Ovary (tissue), 7 donors: ENCODE measurements at regions not wholly inside any gene's neighbourhood (a gene's known extent, or its start where the extent isn't known, plus 50 kb on each side); places are given as distances from the start of the nearest gene placed in this dataset.

Source experiments
- DNase-seq, 5 donors: peaks; one replicate each; pipeline ENCODE4 v3.0.0-alpha.2; 2019 to 2020
- H3K27ac ChIP-seq, 2 donors: fragments of 200-600 bp; one replicate each; pipeline versions ENCODE4 v1.5.1 to v1.8.0; 2019 to 2022
- H3K27me3 ChIP-seq: fragments of 200-600 bp; one replicate; pipeline ENCODE4 v1.8.0; 2022
- H3K36me3 ChIP-seq: fragments of 200-600 bp; sonication (generic); one replicate; pipeline ENCODE4 v1.5.1; 2019
- H3K4me1 ChIP-seq: one replicate; pipeline ENCODE4 v1.8.1; 2013; ENCODE audit warnings: mild to moderate bottlenecking, moderate library complexity; ENCODE audit not compliant: insufficient read depth
- H3K4me3 ChIP-seq: fragments of 200-600 bp; sonication (generic); one replicate; pipeline ENCODE4 v1.5.1; 2017
- H3K9me3 ChIP-seq, 2 donors: fragments of 200-600 bp in 1 of 2; sonication (generic) in 1 of 2; one replicate each; pipeline versions ENCODE4 v1.5.1 to v1.8.1; 2013 to 2019; ENCODE audit warnings: mild to moderate bottlenecking in 1 of 2, moderate library complexity in 1 of 2
- CTCF ChIP-seq, 3 donors: fragments of 450-650 bp in 2 of 3; fragments of 200-600 bp in 1 of 3; IDR thresholded peaks; one replicate each; pipeline versions ENCODE4 v1.5.1 to v1.8.0; 2016 to 2022; ENCODE audit warnings: antibody characterized with exemption in 3 of 3, mild to moderate bottlenecking in 1 of 3
- EP300 ChIP-seq: sonication (generic); formaldehyde crosslinking; IDR thresholded peaks from one replicate; pipeline ENCODE4 v1.6.1; 2017; ENCODE audit warnings: antibody characterized with exemption
- POLR2A ChIP-seq: fragments of 450-650 bp; IDR thresholded peaks from one replicate; pipeline ENCODE4 v1.6.1; 2017; ENCODE audit warnings: antibody characterized with exemption, mild to moderate bottlenecking, moderate library complexity
- WGBS, 3 donors: extraction: QIAGEN DNeasy Blood & Tissue Kit in 1 of 3; methylation state at CpG; one replicate each; pipeline versions ENCODE4 v1.1.5 to v1.1.7; 2013 to 2017; 5-methylcytosine and 5-hydroxymethylcytosine counted together
- intact Hi-C, 4 donors: fragments of 100-400 bp; cut with DNase I; formaldehyde crosslinking; loops; one replicate each; pipeline versions ENCODE4 v1.11.0 to v1.15.1; 2022 to 2023
- donor health status: DM: no; HTN: no; CAD: no; lungs with moderate emphysema.
- donor health status: DM: no; HTN: no; CAD: no.
- donor health status: Bipolar disorder and iron deficiency.
- donor health status: DM: no; HTN: no; CAD: no.
- donor health status: DM: yes; HTN: yes; CAD: no.

- TF ChIP-seq CTCF (IDR thresholded peaks at IDR 0.05) (no peak), POLR2A (no peak), EP300 (no peak)
- H3K4me1 ChIP-seq: no peaks in the 10 kb centered on the region
Observed at GRCh38 chr7:80040752-80041151, 93.9 kb upstream of the GNAI1 start.

DNA sequence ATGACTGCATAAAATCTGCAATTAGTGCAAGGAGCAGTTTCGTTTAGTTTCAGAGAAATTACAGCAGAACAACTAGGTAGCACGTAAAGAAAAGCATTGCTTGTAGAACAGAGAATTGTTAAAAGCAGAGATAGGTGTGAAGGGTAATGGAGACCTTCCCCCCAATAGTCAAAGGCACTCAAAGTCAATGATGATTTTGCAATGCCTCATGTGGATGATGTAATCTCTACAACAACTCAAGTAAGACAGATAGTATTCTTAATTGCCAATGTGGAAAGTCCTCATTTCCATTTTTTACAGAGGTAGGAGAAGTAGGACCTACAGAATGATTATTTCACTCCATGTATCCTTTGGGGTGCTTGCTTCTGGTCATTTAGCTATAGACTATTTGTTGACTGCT lies 94.3 kb upstream of the GNAI1 start:
- Histone ChIP-seq H3K4me3 (no peak overlapping the region), H3K9me3 (no peaks in the 10 kb centered on the region), H3K27ac (no peak overlapping the region), H3K36me3 (no peaks in the 10 kb centered on the region), H3K27me3 (no peaks in the 10 kb centered on the region), H3K4me1 (no peaks in the 10 kb centered on the region)
- intact Hi-C loops: loop anchor here in 1 of 4 donors (10.0 kb wide), 1 partner anchor 746 kb away; no protein-coding TSS in a partner anchor
- TF ChIP-seq POLR2A (no peak), EP300 (no peak), CTCF (IDR thresholded peaks at IDR 0.05) (no peak)
- WGBS, 3 donors: 68 to 86% (median 83%) methylated on average over 2 of the region's 2 CpGs
- DNase-seq: no peak

More at GRCh38 chr7:80040752-80041151, 93.9 kb upstream of the GNAI1 start:
- intact Hi-C loops: loop anchor here in 1 of 4 donors (10.0 kb wide), 1 partner anchor 746 kb away; no protein-coding TSS in a partner anchor
- no peaks in the 10 kb centered on the region for H3K9me3 ChIP-seq
- H3K27ac ChIP-seq: no peak overlapping the region
- DNase-seq: no peak
- no peaks in the 10 kb centered on the region for H3K36me3 ChIP-seq
- no peak overlapping the region for H3K4me3 ChIP-seq
- WGBS, 3 donors: 47 to 77% (median 64%) methylated on average over 3 of the region's 3 CpGs
- no peaks in the 10 kb centered on the region for H3K27me3 ChIP-seq

DNA sequence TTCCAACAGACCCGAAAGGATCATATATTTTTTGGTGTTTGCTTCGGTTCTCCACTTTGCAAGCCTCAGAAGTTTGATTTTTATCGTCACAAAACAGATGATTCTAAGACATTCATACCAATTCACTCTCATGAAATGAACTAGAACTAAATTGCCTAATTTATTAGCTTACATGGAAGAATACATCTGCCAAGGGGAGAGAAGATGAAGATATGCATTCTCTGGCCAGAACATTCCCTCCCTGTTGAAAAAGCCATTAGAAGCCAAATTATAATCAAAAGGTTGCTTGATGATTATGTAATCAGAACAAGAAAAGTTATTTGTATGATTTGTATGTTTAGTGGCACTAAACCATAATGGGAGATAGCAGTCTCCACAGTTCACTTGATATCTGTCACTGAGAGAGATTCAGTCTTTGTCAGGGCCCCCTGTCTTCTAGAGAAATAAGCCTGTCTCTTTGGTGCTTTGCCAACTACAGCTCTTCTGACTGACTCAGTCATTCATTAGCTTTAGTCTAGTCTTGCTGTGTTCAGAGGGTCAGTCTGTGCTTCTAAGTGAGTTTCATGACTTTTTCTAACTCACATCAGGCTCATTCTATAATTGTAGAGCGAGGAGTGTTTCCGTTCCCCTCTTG lies 95.3 kb upstream of the GNAI1 start:
- Histone ChIP-seq H3K9me3 (no peaks in the 10 kb centered on the region), H3K27ac (no peak overlapping the region), H3K4me1 (no peaks in the 10 kb centered on the region), H3K36me3 (no peaks in the 10 kb centered on the region), H3K4me3 (no peak overlapping the region), H3K27me3 (no peaks in the 10 kb centered on the region)
- 59 to 75% (median 73%) methylated on average over 5 of the region's 5 CpGs for WGBS, 3 donors
- TF ChIP-seq CTCF (IDR thresholded peaks at IDR 0.05): no peak
- TF ChIP-seq POLR2A: no peak
- no peak for TF ChIP-seq EP300
- no peak for DNase-seq
- intact Hi-C loops: no loop called here

DNA sequence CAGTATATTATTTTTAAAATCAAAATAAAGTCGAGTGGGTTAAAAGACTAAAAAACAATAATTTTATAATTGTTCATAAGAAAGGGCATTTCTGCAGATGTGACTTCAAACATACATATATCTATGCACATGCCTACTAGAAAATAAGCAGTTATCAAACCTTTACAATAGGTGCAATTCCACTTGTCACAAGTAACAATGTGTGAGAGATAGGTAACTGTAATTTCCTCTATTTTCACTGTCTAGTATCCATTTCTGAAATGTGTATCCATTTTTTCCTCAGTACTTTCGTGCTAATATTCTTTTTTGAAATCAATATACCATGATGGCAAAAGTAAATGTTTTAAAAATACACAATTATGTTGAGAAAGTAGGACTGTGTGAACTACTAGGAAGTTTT lies 96.9 kb upstream of the GNAI1 start:
- no peak overlapping the region for H3K27ac ChIP-seq
- intact Hi-C loops: no loop called here
- no peaks in the 10 kb centered on the region for H3K27me3 ChIP-seq
- H3K4me3 ChIP-seq: no peak overlapping the region
- WGBS, 3 donors: 67 to 70% (median 67%) methylated on average over 2 of the region's 2 CpGs
- DNase-seq: no peak
- no peaks in the 10 kb centered on the region for H3K9me3 ChIP-seq
- H3K36me3 ChIP-seq: no peaks in the 10 kb centered on the region
- TF ChIP-seq POLR2A (no peak), EP300 (no peak), CTCF (IDR thresholded peaks at IDR 0.05) (no peak)
- no peaks in the 10 kb centered on the region for H3K4me1 ChIP-seq
